SK-N-MC (cell line): ENCODE measurements at regions not wholly inside any gene's neighbourhood (a gene's known extent, or its start where the extent isn't known, plus 50 kb on each side); places are given as distances from the start of the nearest gene placed in this dataset.

ENCODE experiments used
- EZH2 ChIP-seq: fragments of 200-600 bp; sonication (generic); IDR thresholded peaks from one replicate; pipeline ENCODE4 v1.6.1; 2017; ENCODE audit warnings: antibody characterized with exemption
- FOXP2 ChIP-seq: optimal IDR thresholded peaks from 2 replicates; pipeline ENCODE3; 2011; ENCODE audit warnings: mild to moderate bottlenecking, moderate library complexity; ENCODE audit not compliant: insufficient read depth; ENCODE audit errors: extremely low read length, control extremely low read depth
- POLR2AphosphoS5 ChIP-seq: IDR thresholded peaks from 2 replicates; pipeline ENCODE4 v1.6.1; 2012; ENCODE audit warnings: mild to moderate bottlenecking, low read depth, low read length, borderline replicate concordance

GRCh38 chr4:103947617-103948016 is 227.8 kb upstream of the TACR3 start:
- no peak for TF ChIP-seq EZH2
- TF ChIP-seq POLR2AphosphoS5 = no peak
- no peak for TF ChIP-seq FOXP2
